ENCODE measurements at regions not wholly inside any gene's neighbourhood (a gene's known extent, or its start where the extent isn't known, plus 50 kb on each side); places are given as distances from the start of the nearest gene placed in this dataset.

- TF ChIP-seq, protein P1, sequence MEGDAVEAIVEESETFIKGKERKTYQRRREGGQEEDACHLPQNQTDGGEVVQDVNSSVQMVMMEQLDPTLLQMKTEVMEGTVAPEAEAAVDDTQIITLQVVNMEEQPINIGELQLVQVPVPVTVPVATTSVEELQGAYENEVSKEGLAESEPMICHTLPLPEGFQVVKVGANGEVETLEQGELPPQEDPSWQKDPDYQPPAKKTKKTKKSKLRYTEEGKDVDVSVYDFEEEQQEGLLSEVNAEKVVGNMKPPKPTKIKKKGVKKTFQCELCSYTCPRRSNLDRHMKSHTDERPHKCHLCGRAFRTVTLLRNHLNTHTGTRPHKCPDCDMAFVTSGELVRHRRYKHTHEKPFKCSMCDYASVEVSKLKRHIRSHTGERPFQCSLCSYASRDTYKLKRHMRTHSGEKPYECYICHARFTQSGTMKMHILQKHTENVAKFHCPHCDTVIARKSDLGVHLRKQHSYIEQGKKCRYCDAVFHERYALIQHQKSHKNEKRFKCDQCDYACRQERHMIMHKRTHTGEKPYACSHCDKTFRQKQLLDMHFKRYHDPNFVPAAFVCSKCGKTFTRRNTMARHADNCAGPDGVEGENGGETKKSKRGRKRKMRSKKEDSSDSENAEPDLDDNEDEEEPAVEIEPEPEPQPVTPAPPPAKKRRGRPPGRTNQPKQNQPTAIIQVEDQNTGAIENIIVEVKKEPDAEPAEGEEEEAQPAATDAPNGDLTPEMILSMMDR (IDR thresholded peaks at IDR 0.05) = no peak
- TF ChIP-seq EP300 (IDR thresholded peaks at IDR 0.05) = no peak
Observed at GRCh38 chr12:65769880-65770279, 54.4 kb upstream of the HMGA2 start.
